GM12875 (cell line): ENCODE measurements at regions not wholly inside any gene's neighbourhood (a gene's known extent, or its start where the extent isn't known, plus 50 kb on each side); places are given as distances from the start of the nearest gene placed in this dataset.
"Not testable (repeated sequence)": the region's sequence is repeated elsewhere in the genome, so short reads cannot be mapped to it uniquely, and the experiment has no call there.

Experiments used
- H3K4me3 ChIP-seq: one replicate; pipeline ENCODE4 v1.5.1; 2011; ENCODE audit warnings: low read depth, low read length, control low read depth
- TF ChIP-seq, protein P1 (sequence below): IDR thresholded peaks from 2 replicates; pipeline ENCODE4 v1.5.1; 2011; ENCODE audit warnings: low read depth, mild to moderate bottlenecking, control low read depth, inconsistent platforms, low read length, moderate library complexity, borderline replicate concordance; ENCODE audit not compliant: insufficient read depth

GRCh38 chr4:111066001-111066400, 443.1 kb upstream of the PITX2 start:
- no peak overlapping the region for H3K4me3 ChIP-seq
- TF ChIP-seq, protein P1, sequence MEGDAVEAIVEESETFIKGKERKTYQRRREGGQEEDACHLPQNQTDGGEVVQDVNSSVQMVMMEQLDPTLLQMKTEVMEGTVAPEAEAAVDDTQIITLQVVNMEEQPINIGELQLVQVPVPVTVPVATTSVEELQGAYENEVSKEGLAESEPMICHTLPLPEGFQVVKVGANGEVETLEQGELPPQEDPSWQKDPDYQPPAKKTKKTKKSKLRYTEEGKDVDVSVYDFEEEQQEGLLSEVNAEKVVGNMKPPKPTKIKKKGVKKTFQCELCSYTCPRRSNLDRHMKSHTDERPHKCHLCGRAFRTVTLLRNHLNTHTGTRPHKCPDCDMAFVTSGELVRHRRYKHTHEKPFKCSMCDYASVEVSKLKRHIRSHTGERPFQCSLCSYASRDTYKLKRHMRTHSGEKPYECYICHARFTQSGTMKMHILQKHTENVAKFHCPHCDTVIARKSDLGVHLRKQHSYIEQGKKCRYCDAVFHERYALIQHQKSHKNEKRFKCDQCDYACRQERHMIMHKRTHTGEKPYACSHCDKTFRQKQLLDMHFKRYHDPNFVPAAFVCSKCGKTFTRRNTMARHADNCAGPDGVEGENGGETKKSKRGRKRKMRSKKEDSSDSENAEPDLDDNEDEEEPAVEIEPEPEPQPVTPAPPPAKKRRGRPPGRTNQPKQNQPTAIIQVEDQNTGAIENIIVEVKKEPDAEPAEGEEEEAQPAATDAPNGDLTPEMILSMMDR = no peak

- no peak overlapping the region for H3K4me3 ChIP-seq
- TF ChIP-seq, protein P1 = no peak
Observed at GRCh38 chr4:111066447-111066846, 443.6 kb upstream of the PITX2 start.

- TF ChIP-seq, protein P1 = no peak
- H3K4me3 ChIP-seq = no peak overlapping the region
Observed at GRCh38 chr4:111066887-111067286, 444.0 kb upstream of the PITX2 start.

DNA sequence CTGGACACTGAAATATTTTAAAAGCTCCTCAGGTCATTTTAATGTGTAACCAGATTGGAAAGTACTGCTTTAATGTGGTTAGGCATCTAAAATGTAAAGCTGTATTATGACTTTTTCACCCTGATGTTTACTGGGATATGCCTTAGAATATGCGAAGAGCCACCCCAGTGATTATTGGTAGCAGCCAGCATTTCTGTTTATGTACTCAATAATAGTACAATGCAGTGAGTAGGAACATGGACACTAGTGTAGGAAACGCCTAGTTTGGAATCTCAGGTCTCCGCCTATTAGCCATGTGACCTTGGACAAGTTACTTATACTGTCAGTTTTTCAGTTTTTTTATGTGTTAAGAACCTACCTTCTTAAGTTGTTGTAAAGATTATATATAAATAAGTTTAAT, 446.0 kb upstream of the PITX2 start:
- TF ChIP-seq, protein P1 = no peak

GRCh38 chr4:111070390-111070789, 447.5 kb upstream of the PITX2 start:
- no peak overlapping the region for H3K4me3 ChIP-seq
- TF ChIP-seq, protein P1 = no peak

More for the DNA sequence above, 446.0 kb upstream of the PITX2 start:
- no peak overlapping the region for H3K4me3 ChIP-seq

DNA sequence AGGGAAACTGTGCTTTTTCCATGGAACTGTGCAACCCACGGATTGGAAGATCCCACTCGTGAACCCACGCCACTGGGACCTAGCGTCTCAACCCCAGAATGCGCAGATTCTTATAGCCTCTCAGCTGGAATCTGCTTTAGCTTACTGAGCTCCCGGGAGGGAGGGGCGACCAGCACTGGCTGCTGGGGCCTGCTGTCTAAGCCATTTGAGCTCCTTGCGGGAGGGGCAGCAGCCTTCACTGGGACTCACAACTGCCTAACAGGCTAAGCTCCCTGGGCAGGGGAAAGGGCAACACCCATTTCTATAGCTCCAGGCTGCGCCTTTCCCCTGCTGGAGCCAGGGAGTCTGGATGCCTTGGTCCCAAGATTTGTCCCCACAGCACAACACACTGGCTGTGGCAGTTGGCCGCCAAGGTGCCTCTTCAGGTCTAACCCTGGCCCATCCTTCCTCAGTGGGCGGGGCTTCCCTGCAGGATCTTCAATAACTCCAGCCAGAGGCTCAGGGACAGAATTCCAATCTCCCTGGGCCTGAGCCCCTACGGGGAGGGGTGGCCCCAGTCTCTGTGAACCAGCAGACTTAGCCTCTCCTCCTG, 451.7 kb upstream of the PITX2 start:
- H3K4me3 ChIP-seq = no peak overlapping the region
- TF ChIP-seq, protein P1 = no peak

- not testable (repeated sequence) for H3K4me3 ChIP-seq
Observed at GRCh38 chr4:111076299-111076698, 453.4 kb upstream of the PITX2 start.

DNA sequence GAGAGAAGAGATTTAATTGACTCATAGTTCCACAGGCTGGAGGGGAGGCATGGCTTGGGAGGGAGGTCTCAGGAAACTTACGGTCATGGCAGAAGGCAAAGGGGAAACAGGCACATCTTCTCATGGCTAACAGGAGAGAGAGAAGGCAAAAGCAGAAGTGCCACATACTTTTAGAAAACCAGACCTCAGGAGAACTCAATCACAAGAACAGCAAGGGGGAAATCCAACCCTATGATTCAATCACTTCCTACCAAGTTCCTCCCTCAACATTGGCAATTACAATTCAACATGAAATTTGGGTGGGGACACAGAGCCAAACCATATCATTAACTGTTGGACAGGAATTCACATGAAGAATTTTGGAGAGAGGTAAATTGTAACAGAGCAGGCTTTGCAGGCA, 485.3 kb upstream of the PITX2 start:
- TF ChIP-seq, protein P1 = no peak
- H3K4me3 ChIP-seq = no peak overlapping the region
